ENCODE measurements at regions not wholly inside any gene's neighbourhood (a gene's known extent, or its start where the extent isn't known, plus 50 kb on each side); places are given as distances from the start of the nearest gene placed in this dataset.

- no peaks in the 10 kb centered on the region for H3K27me3 ChIP-seq
- H3K36me3 ChIP-seq = peaks cover 0 to 7% of the 10 kb centered on the region in 2 donors
- no peaks in the 10 kb centered on the region for H3K4me1 ChIP-seq
- TF ChIP-seq POLR2A (IDR thresholded peaks at IDR 0.05) = no peak
- TF ChIP-seq CTCF (IDR thresholded peaks at IDR 0.05) = no peak
- no peak for TF ChIP-seq POLR2AphosphoS5 (IDR thresholded peaks at IDR 0.05; ENCODE audit: insufficient read depth in 1 of 2, low read depth in 1 of 2)
- DNase-seq (ENCODE audit: extremely low spot score in 2 of 2) = no peak
- H3K4me3 ChIP-seq = no peak overlapping the region
- intact Hi-C loops (cut with DNase I) = no loop called here
- no peaks in the 10 kb centered on the region for H3K9me3 ChIP-seq
- no peak overlapping the region for H3K27ac ChIP-seq
Observed at GRCh38 chr18:46269275-46269674, 165.1 kb downstream of the HAUS1 start.

GRCh38 chr18:46271488-46271887, 167.3 kb downstream of the HAUS1 start:
- intact Hi-C loops (cut with DNase I) = no loop called here
- no peak for TF ChIP-seq POLR2A (IDR thresholded peaks at IDR 0.05)
- TF ChIP-seq POLR2AphosphoS5 (IDR thresholded peaks at IDR 0.05; ENCODE audit: insufficient read depth in 1 of 2, low read depth in 1 of 2) = no peak
- no peak for TF ChIP-seq CTCF (IDR thresholded peaks at IDR 0.05)
- no peaks in the 10 kb centered on the region for H3K9me3 ChIP-seq
- H3K4me1 ChIP-seq = no peaks in the 10 kb centered on the region
- no peak for DNase-seq (ENCODE audit: extremely low spot score in 2 of 2)
- no peak overlapping the region for H3K4me3 ChIP-seq
- peaks cover 0 to 5% of the 10 kb centered on the region in 2 donors for H3K36me3 ChIP-seq
- H3K27me3 ChIP-seq = no peaks in the 10 kb centered on the region
- H3K27ac ChIP-seq = no peak overlapping the region

GRCh38 chr18:46273861-46274260, 169.7 kb downstream of the HAUS1 start:
- Histone ChIP-seq H3K27ac (no peak overlapping the region), H3K27me3 (no peaks in the 10 kb centered on the region), H3K9me3 (no peaks in the 10 kb centered on the region), H3K36me3 (no peaks in the 10 kb centered on the region), H3K4me3 (no peak overlapping the region), H3K4me1 (no peaks in the 10 kb centered on the region)
- TF ChIP-seq POLR2AphosphoS5 (IDR thresholded peaks at IDR 0.05; ENCODE audit: insufficient read depth in 1 of 2, low read depth in 1 of 2) (no peak), CTCF (IDR thresholded peaks at IDR 0.05) (no peak)
- DNase-seq (ENCODE audit: extremely low spot score in 2 of 2) = no peak
- intact Hi-C loops (cut with DNase I) = no loop called here

- intact Hi-C loops (cut with DNase I) = no loop called here
- H3K27ac ChIP-seq = no peak overlapping the region
- TF ChIP-seq POLR2AphosphoS5 (IDR thresholded peaks at IDR 0.05; ENCODE audit: insufficient read depth in 1 of 2, low read depth in 1 of 2) (no peak), POLR2A (IDR thresholded peaks at IDR 0.05) (no peak), CTCF (IDR thresholded peaks at IDR 0.05) (no peak)
- H3K36me3 ChIP-seq = no peaks in the 10 kb centered on the region
- no peak overlapping the region for H3K4me3 ChIP-seq
- no peaks in the 10 kb centered on the region for H3K4me1 ChIP-seq
- no peaks in the 10 kb centered on the region for H3K27me3 ChIP-seq
- no peaks in the 10 kb centered on the region for H3K9me3 ChIP-seq
- no peak for DNase-seq (ENCODE audit: extremely low spot score in 2 of 2)
Observed at GRCh38 chr18:46274266-46274665, 170.1 kb downstream of the HAUS1 start.

- H3K9me3 ChIP-seq = no peaks in the 10 kb centered on the region
- no peaks in the 10 kb centered on the region for H3K4me1 ChIP-seq
- H3K4me3 ChIP-seq = no peak overlapping the region
- no peak for DNase-seq (ENCODE audit: extremely low spot score in 2 of 2)
- no peaks in the 10 kb centered on the region for H3K27me3 ChIP-seq
- no peaks in the 10 kb centered on the region for H3K36me3 ChIP-seq
- intact Hi-C loops (cut with DNase I) = no loop called here
- TF ChIP-seq POLR2A (IDR thresholded peaks at IDR 0.05) = no peak
- TF ChIP-seq POLR2AphosphoS5 (IDR thresholded peaks at IDR 0.05; ENCODE audit: insufficient read depth in 1 of 2, low read depth in 1 of 2) = no peak
- TF ChIP-seq CTCF (IDR thresholded peaks at IDR 0.05) = no peak
- no peak overlapping the region for H3K27ac ChIP-seq
Observed at GRCh38 chr18:46275370-46275769, 171.2 kb downstream of the HAUS1 start.

Measured in vagina (tissue), 2 donors.